Common myeloid progenitor, CD34-positive (primary cell): ENCODE measurements at regions not wholly inside any gene's neighbourhood (a gene's known extent, or its start where the extent isn't known, plus 50 kb on each side); places are given as distances from the start of the nearest gene placed in this dataset.

Experiments used
- CTCF ChIA-PET: fragments of 350-600 bp; sonication (Branson Sonifier 250); formaldehyde crosslinking; loops from one replicate; lab custom pipeline; 2021; ENCODE audit warnings: antibody characterized with exemption; lab: Charles Lee
- POLR2A ChIA-PET: fragments of 350-600 bp; sonication (Branson Sonifier 250); formaldehyde crosslinking; loops from one replicate; lab custom pipeline; 2021; ENCODE audit warnings: antibody characterized with exemption; lab: Charles Lee
- DNase-seq, 3 donors: peaks; one replicate each; pipeline versions ENCODE4 v3.0.0 to v3.0.0-alpha.2; 2013
- H3K27ac ChIP-seq, 2 experiments: 1 replicate in 1 of 2; 2 replicates in 1 of 2; pipeline ENCODE4 v1.7.0; 2013; ENCODE audit warnings: inconsistent platforms in 2 of 2, low read length in 2 of 2, mild to moderate bottlenecking in 2 of 2, low read depth in 1 of 2, moderate library complexity in 1 of 2; ENCODE audit not compliant: severe bottlenecking in 2 of 2, insufficient read depth in 1 of 2, poor library complexity in 1 of 2
- H3K27me3 ChIP-seq, 5 experiments: replicated peaks in 2 of 5; 1 replicate in 3 of 5; 2 replicates in 2 of 5; pipeline versions ENCODE4 v1.6.1 to v1.7.0; 2013; ENCODE audit warnings: low read length in 4 of 5, mild to moderate bottlenecking in 2 of 5, moderate library complexity in 2 of 5, inconsistent platforms in 1 of 5; ENCODE audit not compliant: insufficient read depth in 5 of 5, control insufficient read depth in 4 of 5
- H3K36me3 ChIP-seq, 4 experiments: 1 replicate in 2 of 4; 2 replicates in 2 of 4; pipeline versions ENCODE4 v1.6.1 to v1.7.0; 2013; ENCODE audit warnings: low read length in 3 of 4, control low read depth in 1 of 4, mild to moderate bottlenecking in 1 of 4; ENCODE audit not compliant: control insufficient read depth in 4 of 4, insufficient read depth in 4 of 4
- H3K4me1 ChIP-seq, 4 experiments: 1 replicate in 3 of 4; 2 replicates in 1 of 4; pipeline versions ENCODE4 v1.6.1 to v1.7.1; 2013; ENCODE audit warnings: low read length in 3 of 4, mild to moderate bottlenecking in 3 of 4, control low read depth in 1 of 4, inconsistent platforms in 1 of 4, moderate library complexity in 1 of 4; ENCODE audit not compliant: control insufficient read depth in 4 of 4, insufficient read depth in 4 of 4; ENCODE audit errors: control extremely low read depth in 1 of 4
- H3K4me3 ChIP-seq, 7 experiments: 1 replicate in 4 of 7; 2 replicates in 3 of 7; pipeline versions ENCODE4 v1.5.1 to v1.7.0; 2013; ENCODE audit warnings: mild to moderate bottlenecking in 7 of 7, low read length in 6 of 7, moderate library complexity in 6 of 7, inconsistent platforms in 2 of 7, low read depth in 2 of 7, control low read depth in 1 of 7; ENCODE audit not compliant: insufficient read depth in 4 of 7, control insufficient read depth in 1 of 7; ENCODE audit errors: extremely low read depth in 1 of 7
- H3K9me3 ChIP-seq, 5 experiments: 1 replicate in 4 of 5; 2 replicates in 1 of 5; pipeline versions ENCODE4 v1.6.1 to v1.7.1; 2013; ENCODE audit warnings: low read length in 4 of 5, mild to moderate bottlenecking in 2 of 5, inconsistent platforms in 1 of 5, low read depth in 1 of 5, moderate library complexity in 1 of 5; ENCODE audit not compliant: control insufficient read depth in 4 of 5, insufficient read depth in 2 of 5; ENCODE audit errors: control extremely low read depth in 1 of 5
- WGBS: methylation state at CpG from one replicate; pipeline ENCODE4 v1.1.5; 2013; ENCODE audit not compliant: insufficient coverage; 5-methylcytosine and 5-hydroxymethylcytosine counted together

- Histone ChIP-seq H3K4me1 (peaks cover 0 to 5% (median 0%) of the 10 kb centered on the region in 4 experiments), H3K9me3 (peaks cover 0 to 2% (median 0%) of the 10 kb centered on the region in 5 experiments), H3K4me3 (no peak overlapping the region), H3K27me3 (peaks cover 0 to 2% (median 0%) of the 10 kb centered on the region in 5 experiments), H3K27ac (no peak overlapping the region), H3K36me3 (no peaks in the 10 kb centered on the region)
- ChIA-PET POLR2A (no interaction called here), CTCF (interaction anchor here (0.8 kb wide), 1 partner anchor 106 kb away, joined by 3 read pairs; no protein-coding TSS in a partner anchor)
- DNase-seq: no peak
- 97% methylated on average over 6 of the region's 7 CpGs for WGBS
Measured at GRCh38 chr1:61585714-61586113, 139.2 kb downstream of the TM2D1 start.

- peaks cover 0 to 2% (median 0%) of the 10 kb centered on the region in 5 experiments for H3K27me3 ChIP-seq
- ChIA-PET POLR2A (no interaction called here), CTCF (interaction anchor here (0.6 to 1.8 kb wide), 3 partner anchors 59 to 605 kb away, joined by 3 to 7 read pairs (median 4); no protein-coding TSS in a partner anchor)
- no peak for DNase-seq
- no CpG with 5 or more reads among the region's 2 CpGs for WGBS
- peaks cover 0 to 2% (median 0%) of the 10 kb centered on the region in 5 experiments for H3K9me3 ChIP-seq
- H3K27ac ChIP-seq: no peak overlapping the region
- H3K4me1 ChIP-seq: no peaks in the 10 kb centered on the region
- H3K36me3 ChIP-seq: no peaks in the 10 kb centered on the region
- H3K4me3 ChIP-seq: no peak overlapping the region
Measured at GRCh38 chr1:61583703-61584102, 141.2 kb downstream of the TM2D1 start.

GRCh38 chr1:61581251-61581650 lies 143.7 kb downstream of the TM2D1 start:
- Histone ChIP-seq H3K36me3 (no peaks in the 10 kb centered on the region), H3K4me3 (no peak overlapping the region), H3K27ac (no peak overlapping the region), H3K9me3 (peaks cover 0 to 5% (median 0%) of the 10 kb centered on the region in 5 experiments), H3K4me1 (no peaks in the 10 kb centered on the region), H3K27me3 (no peaks in the 10 kb centered on the region)
- POLR2A ChIA-PET: no interaction called here
- 100% methylated on average over 1 of the region's 2 CpGs for WGBS
- CTCF ChIA-PET: interaction anchor here (1.6 to 3.5 kb wide), 2 partner anchors 8 to 20 kb away, joined by 4 to 18 read pairs; no protein-coding TSS in a partner anchor
- no peak for DNase-seq

- peaks cover 0 to 5% (median 0%) of the 10 kb centered on the region in 5 experiments for H3K9me3 ChIP-seq
- H3K36me3 ChIP-seq: no peaks in the 10 kb centered on the region
- ChIA-PET POLR2A (no interaction called here), CTCF (interaction anchor here (3.5 kb wide), 1 partner anchor 9 kb away, joined by 18 read pairs; no protein-coding TSS in a partner anchor)
- no peak for DNase-seq
- no peak overlapping the region for H3K27ac ChIP-seq
- no peaks in the 10 kb centered on the region for H3K4me1 ChIP-seq
- H3K4me3 ChIP-seq: no peak overlapping the region
- no peaks in the 10 kb centered on the region for H3K27me3 ChIP-seq
- 96% methylated on average over 2 of the region's 2 CpGs for WGBS
Measured at GRCh38 chr1:61580417-61580816, 144.5 kb downstream of the TM2D1 start.

- no peak for DNase-seq
- Histone ChIP-seq H3K36me3 (no peaks in the 10 kb centered on the region), H3K4me1 (no peaks in the 10 kb centered on the region), H3K27me3 (no peaks in the 10 kb centered on the region), H3K4me3 (no peak overlapping the region), H3K9me3 (peaks cover 0 to 5% (median 0%) of the 10 kb centered on the region in 5 experiments), H3K27ac (no peak overlapping the region)
- ChIA-PET POLR2A (no interaction called here), CTCF (interaction anchor here (3.5 kb wide), 1 partner anchor 9 kb away, joined by 18 read pairs; no protein-coding TSS in a partner anchor)
- WGBS: no CpG with 5 or more reads among the region's 1 CpG
Measured at GRCh38 chr1:61579802-61580201, 145.1 kb downstream of the TM2D1 start.

- CTCF ChIA-PET: interaction anchor here (1.7 kb wide), 1 partner anchor 17 kb away, joined by 6 read pairs; no protein-coding TSS in a partner anchor
- H3K27ac ChIP-seq: no peak overlapping the region
- H3K4me1 ChIP-seq: no peaks in the 10 kb centered on the region
- H3K4me3 ChIP-seq: no peak overlapping the region
- POLR2A ChIA-PET: interaction anchor here (0.7 kb wide), 1 partner anchor 995 kb away, joined by 3 read pairs; no protein-coding TSS in a partner anchor
- H3K36me3 ChIP-seq: no peaks in the 10 kb centered on the region
- H3K27me3 ChIP-seq: no peaks in the 10 kb centered on the region
- no peak for DNase-seq
- H3K9me3 ChIP-seq: no peaks in the 10 kb centered on the region
- no CpG with 5 or more reads among the region's 3 CpGs for WGBS
Measured at GRCh38 chr1:61572046-61572445, 152.9 kb downstream of the TM2D1 start.

GRCh38 chr1:61570191-61570590 lies 154.8 kb downstream of the TM2D1 start:
- peaks cover 0 to 16% (median 13%) of the 10 kb centered on the region in 5 experiments for H3K9me3 ChIP-seq
- DNase-seq: no peak
- WGBS: no CpG with 5 or more reads among the region's 1 CpG
- ChIA-PET POLR2A (no interaction called here), CTCF (interaction anchor here (0.6 kb wide), 1 partner anchor 104 kb away, joined by 3 read pairs; no protein-coding TSS in a partner anchor)
- no peak overlapping the region for H3K4me3 ChIP-seq
- H3K27ac ChIP-seq: no peak overlapping the region
- no peaks in the 10 kb centered on the region for H3K27me3 ChIP-seq
- H3K4me1 ChIP-seq: no peaks in the 10 kb centered on the region
- no peaks in the 10 kb centered on the region for H3K36me3 ChIP-seq
